ENCODE measurements at regions not wholly inside any gene's neighbourhood (a gene's known extent, or its start where the extent isn't known, plus 50 kb on each side); places are given as distances from the start of the nearest gene placed in this dataset.
"Not testable (repeated sequence)": the region's sequence is repeated elsewhere in the genome, so short reads cannot be mapped to it uniquely, and the experiment has no call there.

GRCh38 chr1:61028136-61028535 is 54.2 kb upstream of the NFIA start:
- no peak for DNase-seq
- H3K4me1 Mint-ChIP-seq (ENCODE audit: low read depth): no peaks in the 10 kb centered on the region
- intact Hi-C loops (cut with micrococcal nuclease): no loop called here
- no peak overlapping the region for H3K4me3 Mint-ChIP-seq
- CTCF ChIA-PET: no interaction called here
- no peak overlapping the region for H3K27ac Mint-ChIP-seq
- H3K9me3 Mint-ChIP-seq: no peaks in the 10 kb centered on the region
- H3K36me3 Mint-ChIP-seq (ENCODE audit: low read depth): no peaks in the 10 kb centered on the region
- H3K27me3 Mint-ChIP-seq (ENCODE audit: low read depth): no peaks in the 10 kb centered on the region

GRCh38 chr1:61018068-61018467 is 64.3 kb upstream of the NFIA start:
- CTCF ChIA-PET: interaction anchor here (0.6 kb wide), 1 partner anchor 159 kb away, joined by 4 read pairs; no protein-coding TSS in a partner anchor
- H3K4me3 Mint-ChIP-seq; intact Hi-C loops (cut with micrococcal nuclease); H3K4me1 Mint-ChIP-seq (ENCODE audit: low read depth); H3K36me3 Mint-ChIP-seq (ENCODE audit: low read depth); DNase-seq; H3K27ac Mint-ChIP-seq; H3K9me3 Mint-ChIP-seq: not testable (repeated sequence)
- H3K27me3 Mint-ChIP-seq (ENCODE audit: low read depth): peaks cover 14% of the 10 kb centered on the region

GRCh38 chr1:61017651-61018050 is 64.7 kb upstream of the NFIA start:
- Mint-ChIP-seq H3K27ac (no peak overlapping the region), H3K9me3 (no peaks in the 10 kb centered on the region), H3K4me1 (ENCODE audit: low read depth) (no peaks in the 10 kb centered on the region), H3K27me3 (ENCODE audit: low read depth) (peaks cover 16% of the 10 kb centered on the region), H3K36me3 (ENCODE audit: low read depth) (no peaks in the 10 kb centered on the region), H3K4me3 (no peak overlapping the region)
- no peak for DNase-seq
- CTCF ChIA-PET: no interaction called here
- intact Hi-C loops (cut with micrococcal nuclease): no loop called here

- no peak for DNase-seq
- H3K9me3 Mint-ChIP-seq: no peaks in the 10 kb centered on the region
- no peak overlapping the region for H3K27ac Mint-ChIP-seq
- H3K27me3 Mint-ChIP-seq (ENCODE audit: low read depth): peaks cover 20% of the 10 kb centered on the region
- intact Hi-C loops (cut with micrococcal nuclease): no loop called here
- H3K4me3 Mint-ChIP-seq: no peak overlapping the region
- H3K36me3 Mint-ChIP-seq (ENCODE audit: low read depth): no peaks in the 10 kb centered on the region
- no peaks in the 10 kb centered on the region for H3K4me1 Mint-ChIP-seq (ENCODE audit: low read depth)
- CTCF ChIA-PET: interaction anchor here (0.6 kb wide), 1 partner anchor 28 kb away, joined by 3 read pairs; no protein-coding TSS in a partner anchor
Observed at GRCh38 chr1:61013946-61014667, 68.3 kb upstream of the NFIA start.

- CTCF ChIA-PET: interaction anchor here (0.6 kb wide), 1 partner anchor 29 kb away, joined by 3 read pairs; no protein-coding TSS in a partner anchor
- H3K27me3 Mint-ChIP-seq (ENCODE audit: low read depth): peaks cover 20% of the 10 kb centered on the region
- no peaks in the 10 kb centered on the region for H3K4me1 Mint-ChIP-seq (ENCODE audit: low read depth)
- no peak overlapping the region for H3K4me3 Mint-ChIP-seq
- no peaks in the 10 kb centered on the region for H3K36me3 Mint-ChIP-seq (ENCODE audit: low read depth)
- H3K9me3 Mint-ChIP-seq: no peaks in the 10 kb centered on the region
- intact Hi-C loops (cut with micrococcal nuclease): no loop called here
- H3K27ac Mint-ChIP-seq: no peak overlapping the region
- DNase-seq: no peak
Observed at GRCh38 chr1:61013189-61013945, 69.0 kb upstream of the NFIA start.

- no peaks in the 10 kb centered on the region for H3K9me3 Mint-ChIP-seq
- CTCF ChIA-PET: interaction anchor here (0.8 kb wide), 1 partner anchor 37 kb away, joined by 3 read pairs; no protein-coding TSS in a partner anchor
- H3K4me1 Mint-ChIP-seq (ENCODE audit: low read depth): no peaks in the 10 kb centered on the region
- H3K4me3 Mint-ChIP-seq: no peak overlapping the region
- H3K27me3 Mint-ChIP-seq (ENCODE audit: low read depth): peaks cover 22% of the 10 kb centered on the region
- no peak for DNase-seq
- intact Hi-C loops (cut with micrococcal nuclease): no loop called here
- H3K27ac Mint-ChIP-seq: no peak overlapping the region
- no peaks in the 10 kb centered on the region for H3K36me3 Mint-ChIP-seq (ENCODE audit: low read depth)
Observed at GRCh38 chr1:61012341-61012761, 70.0 kb upstream of the NFIA start.

GRCh38 chr1:61011561-61012263 is 70.6 kb upstream of the NFIA start:
- Mint-ChIP-seq H3K27me3 (ENCODE audit: low read depth) (peaks cover 21% of the 10 kb centered on the region), H3K27ac (no peak overlapping the region), H3K4me1 (ENCODE audit: low read depth) (no peaks in the 10 kb centered on the region), H3K36me3 (ENCODE audit: low read depth) (no peaks in the 10 kb centered on the region), H3K4me3 (no peak overlapping the region), H3K9me3 (no peaks in the 10 kb centered on the region)
- intact Hi-C loops (cut with micrococcal nuclease): no loop called here
- CTCF ChIA-PET: interaction anchor here (0.6 to 0.8 kb wide), 2 partner anchors 17 to 38 kb away, joined by 3 read pairs; no protein-coding TSS in a partner anchor
- no peak for DNase-seq

- no peak overlapping the region for H3K4me3 Mint-ChIP-seq
- H3K4me1 Mint-ChIP-seq (ENCODE audit: low read depth): no peaks in the 10 kb centered on the region
- no peak overlapping the region for H3K27ac Mint-ChIP-seq
- peaks cover 14% of the 10 kb centered on the region for H3K27me3 Mint-ChIP-seq (ENCODE audit: low read depth)
- H3K9me3 Mint-ChIP-seq: no peaks in the 10 kb centered on the region
- CTCF ChIA-PET: no interaction called here
- intact Hi-C loops (cut with micrococcal nuclease): no loop called here
- DNase-seq: no peak
- no peaks in the 10 kb centered on the region for H3K36me3 Mint-ChIP-seq (ENCODE audit: low read depth)
Observed at GRCh38 chr1:61007534-61008364, 74.6 kb upstream of the NFIA start.

GRCh38 chr1:61005614-61006580 is 76.5 kb upstream of the NFIA start:
- H3K9me3 Mint-ChIP-seq: no peaks in the 10 kb centered on the region
- H3K27ac Mint-ChIP-seq: no peak overlapping the region
- H3K27me3 Mint-ChIP-seq (ENCODE audit: low read depth): peaks cover 7% of the 10 kb centered on the region
- intact Hi-C loops (cut with micrococcal nuclease): no loop called here
- H3K4me1 Mint-ChIP-seq (ENCODE audit: low read depth): no peaks in the 10 kb centered on the region
- no peak overlapping the region for H3K4me3 Mint-ChIP-seq
- H3K36me3 Mint-ChIP-seq (ENCODE audit: low read depth): no peaks in the 10 kb centered on the region
- DNase-seq: no peak
- CTCF ChIA-PET: no interaction called here

- DNase-seq: no peak
- Mint-ChIP-seq H3K27me3 (ENCODE audit: low read depth) (peaks cover 7% of the 10 kb centered on the region), H3K9me3 (no peaks in the 10 kb centered on the region), H3K4me3 (no peak overlapping the region), H3K27ac (no peak overlapping the region), H3K36me3 (ENCODE audit: low read depth) (no peaks in the 10 kb centered on the region), H3K4me1 (ENCODE audit: low read depth) (no peaks in the 10 kb centered on the region)
- intact Hi-C loops (cut with micrococcal nuclease): no loop called here
- CTCF ChIA-PET: interaction anchor here (0.6 kb wide), 1 partner anchor 449 kb away, joined by 3 read pairs; no protein-coding TSS in a partner anchor
Observed at GRCh38 chr1:61004262-61005003, 77.9 kb upstream of the NFIA start.

All from activated naive CD4-positive, alpha-beta T cell treated with anti-CD3 and anti-CD28 coated beads for 36 hours (primary cell).